Spinal cord (tissue), 9 donors: ENCODE measurements at regions not wholly inside any gene's neighbourhood (a gene's known extent, or its start where the extent isn't known, plus 50 kb on each side); places are given as distances from the start of the nearest gene placed in this dataset.

Experiments
- DNase-seq, 6 donors: peaks; one replicate each; pipeline versions ENCODE4 v3.0.0 to v3.0.0-alpha.2; 2013 to 2015; ENCODE audit warnings: low spot score in 6 of 6, low read depth in 4 of 6
- H3K27ac ChIP-seq: one replicate; pipeline ENCODE4 v1.5.1; 2013; ENCODE audit warnings: low read depth, low read length, control low read depth
- H3K27me3 ChIP-seq: one replicate; pipeline ENCODE4 v1.6.1; 2013; ENCODE audit warnings: low read length; ENCODE audit not compliant: control insufficient read depth, insufficient read depth
- H3K36me3 ChIP-seq: one replicate; pipeline ENCODE4 v1.6.1; 2013; ENCODE audit warnings: low read length; ENCODE audit not compliant: control insufficient read depth, insufficient read depth
- H3K4me1 ChIP-seq: one replicate; pipeline ENCODE4 v1.6.1; 2013; ENCODE audit warnings: low read length; ENCODE audit not compliant: control insufficient read depth, insufficient read depth
- H3K4me3 ChIP-seq: one replicate; pipeline ENCODE4 v1.5.1; 2013; ENCODE audit warnings: low read depth, low read length, control low read depth
- H3K9me3 ChIP-seq: one replicate; pipeline ENCODE4 v1.6.1; 2013; ENCODE audit warnings: low read length; ENCODE audit not compliant: control insufficient read depth, insufficient read depth
- WGBS: methylation state at CpG from one replicate; pipeline ENCODE4 v1.1.5; 2013; ENCODE audit warnings: missing lambda C conversion rate; ENCODE audit not compliant: insufficient coverage; 5-methylcytosine and 5-hydroxymethylcytosine counted together
- donor health status: healthy.

- no peaks in the 10 kb centered on the region for H3K4me1 ChIP-seq
- H3K27me3 ChIP-seq, result no peaks in the 10 kb centered on the region
- no peaks in the 10 kb centered on the region for H3K9me3 ChIP-seq
- H3K27ac ChIP-seq, result no peak overlapping the region
- DNase-seq, result no peak
- no peaks in the 10 kb centered on the region for H3K36me3 ChIP-seq
- 89% methylated on average over 2 of the region's 2 CpGs for WGBS
- no peak overlapping the region for H3K4me3 ChIP-seq
These were observed 246.7 kb downstream of the MRPL39 start for GRCh38 chr21:25360593-25360992.

DNA sequence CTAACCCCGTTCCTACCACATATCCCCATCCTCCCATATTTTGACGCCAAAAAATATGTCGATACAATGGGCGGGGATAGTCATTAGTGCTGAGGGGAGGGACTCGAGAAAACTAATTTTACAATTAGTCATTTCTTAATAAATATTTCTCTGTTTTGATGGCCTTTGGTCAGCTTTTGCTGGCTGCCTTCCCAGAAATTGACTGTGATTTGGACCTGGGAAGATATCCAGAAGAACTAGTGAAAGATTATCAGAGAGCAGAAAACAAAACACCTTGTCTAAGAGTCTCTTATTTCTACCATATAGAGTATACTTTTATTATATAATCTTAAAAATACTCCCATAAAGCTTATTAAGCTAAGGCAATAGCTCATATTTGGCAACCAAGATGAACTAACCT lies 247.6 kb downstream of the MRPL39 start:
- H3K27ac ChIP-seq, result no peak overlapping the region
- H3K36me3 ChIP-seq, result no peaks in the 10 kb centered on the region
- no peaks in the 10 kb centered on the region for H3K27me3 ChIP-seq
- H3K9me3 ChIP-seq, result no peaks in the 10 kb centered on the region
- DNase-seq, result no peak
- WGBS, result no CpG with 5 or more reads among the region's 5 CpGs
- no peak overlapping the region for H3K4me3 ChIP-seq
- no peaks in the 10 kb centered on the region for H3K4me1 ChIP-seq

DNA sequence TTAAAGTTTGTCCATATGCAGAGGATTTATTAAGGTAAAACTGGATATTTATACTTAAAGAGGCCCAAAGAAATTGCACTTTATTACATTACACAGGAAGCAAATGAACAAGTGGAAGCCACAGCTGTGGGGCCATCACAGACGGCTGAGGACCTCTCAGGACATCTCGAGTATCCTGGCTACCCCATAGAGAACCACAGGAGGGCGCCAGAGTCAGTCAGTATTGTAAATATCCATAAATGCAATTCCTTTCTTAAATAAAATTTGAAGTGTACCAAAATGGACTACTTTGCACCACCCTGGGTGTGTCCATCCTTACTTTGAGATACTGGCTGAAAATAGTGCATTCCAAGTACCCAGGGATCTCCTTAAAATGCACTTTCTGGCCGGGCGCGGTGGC lies 257.2 kb downstream of the MRPL39 start:
- H3K4me1 ChIP-seq, result no peaks in the 10 kb centered on the region

DNA sequence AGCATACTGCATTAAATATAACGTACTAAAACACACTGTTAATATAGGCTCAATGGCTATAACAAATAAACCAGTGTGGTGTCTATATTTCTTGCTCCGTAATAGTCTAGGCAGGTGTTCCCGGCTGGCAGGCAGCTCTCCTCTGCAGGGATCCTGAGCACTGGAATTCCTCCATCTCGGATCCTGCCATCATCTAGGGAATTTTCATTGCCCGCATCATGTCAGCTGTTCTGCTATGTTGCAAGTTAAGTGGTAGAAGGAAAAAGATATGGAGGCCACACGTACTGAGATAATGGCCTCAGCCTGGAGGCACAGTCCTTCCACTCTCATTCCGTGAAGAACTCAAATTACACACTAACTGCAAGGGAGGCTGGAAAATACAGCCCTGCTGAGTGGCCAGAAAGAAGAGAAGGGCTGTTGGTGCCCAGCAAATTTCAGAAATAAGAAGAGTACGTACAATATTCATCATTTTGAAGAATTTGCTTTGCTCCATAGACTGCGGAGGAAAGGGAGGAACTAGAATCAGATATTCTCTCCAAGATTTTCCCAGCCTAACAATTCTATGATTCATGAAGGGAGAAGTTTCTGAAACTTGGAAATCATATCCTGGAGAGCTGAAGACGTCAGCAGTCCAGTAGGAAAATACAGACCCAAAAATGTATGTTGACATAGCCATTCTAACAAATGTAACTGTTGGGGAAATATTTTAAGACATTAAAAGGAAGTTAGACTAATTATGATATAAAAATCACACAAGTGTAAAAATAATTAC lies 263.3 kb downstream of the MRPL39 start:
- Histone ChIP-seq H3K4me1 (no peaks in the 10 kb centered on the region), H3K4me3 (no peak overlapping the region), H3K27ac (no peak overlapping the region), H3K27me3 (no peaks in the 10 kb centered on the region), H3K9me3 (no peaks in the 10 kb centered on the region), H3K36me3 (no peaks in the 10 kb centered on the region)
- peak in 1 of 6 donors; percentile 28 for DNase-seq
- WGBS, result 80% methylated on average over 1 of the region's 10 CpGs

More for the DNA sequence above, 257.2 kb downstream of the MRPL39 start:
- no peaks in the 10 kb centered on the region for H3K36me3 ChIP-seq
- 96% methylated on average over 3 of the region's 6 CpGs for WGBS
- no peaks in the 10 kb centered on the region for H3K9me3 ChIP-seq
- DNase-seq, result no peak
- no peak overlapping the region for H3K4me3 ChIP-seq
- no peaks in the 10 kb centered on the region for H3K27me3 ChIP-seq
- H3K27ac ChIP-seq, result no peak overlapping the region

- no peaks in the 10 kb centered on the region for H3K4me1 ChIP-seq
- H3K4me3 ChIP-seq, result no peak overlapping the region
- DNase-seq, result no peak
- H3K36me3 ChIP-seq, result no peaks in the 10 kb centered on the region
- H3K9me3 ChIP-seq, result no peaks in the 10 kb centered on the region
- H3K27me3 ChIP-seq, result no peaks in the 10 kb centered on the region
- no CpG with 5 or more reads among the region's 1 CpG for WGBS
- H3K27ac ChIP-seq, result no peak overlapping the region
These were observed 264.5 kb downstream of the MRPL39 start for GRCh38 chr21:25342816-25343215.

GRCh38 chr21:25341981-25342380 lies 265.3 kb downstream of the MRPL39 start:
- WGBS, result no CpG with 5 or more reads among the region's 6 CpGs
- DNase-seq, result no peak
- Histone ChIP-seq H3K27ac (no peak overlapping the region), H3K27me3 (no peaks in the 10 kb centered on the region), H3K9me3 (no peaks in the 10 kb centered on the region), H3K36me3 (no peaks in the 10 kb centered on the region), H3K4me3 (no peak overlapping the region), H3K4me1 (no peaks in the 10 kb centered on the region)

- no peak overlapping the region for H3K4me3 ChIP-seq
- H3K27ac ChIP-seq, result no peak overlapping the region
- H3K9me3 ChIP-seq, result no peaks in the 10 kb centered on the region
- DNase-seq, result no peak
- H3K27me3 ChIP-seq, result no peaks in the 10 kb centered on the region
- no peaks in the 10 kb centered on the region for H3K36me3 ChIP-seq
- H3K4me1 ChIP-seq, result no peaks in the 10 kb centered on the region
- WGBS, result 100% methylated on average over 2 of the region's 5 CpGs
These were observed 268.9 kb downstream of the MRPL39 start for GRCh38 chr21:25338415-25338814.

DNA sequence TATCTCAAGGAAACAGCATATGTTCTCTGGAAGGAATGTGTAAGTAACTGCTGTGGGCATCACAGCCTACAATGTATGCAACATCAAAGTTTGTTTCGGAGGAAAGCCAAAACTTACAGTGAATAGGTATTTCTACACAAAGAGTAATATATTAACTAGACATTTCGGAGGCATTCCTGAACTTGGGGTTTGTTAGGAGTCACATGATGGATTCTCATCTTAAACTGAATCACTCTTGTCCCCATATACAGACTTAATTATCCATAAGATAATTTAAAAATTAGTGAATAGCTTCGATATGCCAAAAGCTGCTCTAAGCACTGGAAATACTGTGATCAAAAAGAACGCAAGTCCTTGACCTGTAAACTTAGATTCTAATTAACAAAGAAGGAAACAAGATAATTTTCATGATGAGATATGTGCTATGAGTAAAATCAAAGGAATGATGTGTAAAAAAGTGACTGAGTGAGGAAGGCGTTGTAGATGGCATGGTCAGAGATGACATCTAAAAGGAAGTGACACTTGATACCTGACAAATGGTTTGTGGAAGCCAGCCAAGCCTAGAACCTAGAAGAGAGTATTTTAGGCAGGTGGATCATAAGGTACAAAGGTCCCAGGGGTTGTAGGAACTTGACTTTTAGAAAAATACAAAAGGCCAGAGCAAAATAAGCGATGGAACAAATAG lies 273.1 kb downstream of the MRPL39 start:
- WGBS, result 95% methylated on average over 2 of the region's 6 CpGs
- Histone ChIP-seq H3K9me3 (no peaks in the 10 kb centered on the region), H3K27me3 (no peaks in the 10 kb centered on the region), H3K36me3 (no peaks in the 10 kb centered on the region), H3K27ac (no peak overlapping the region), H3K4me3 (no peak overlapping the region), H3K4me1 (no peaks in the 10 kb centered on the region)
- no peak for DNase-seq

- no peaks in the 10 kb centered on the region for H3K9me3 ChIP-seq
- no peak overlapping the region for H3K27ac ChIP-seq
- no peak for DNase-seq
- H3K27me3 ChIP-seq, result no peaks in the 10 kb centered on the region
- no peaks in the 10 kb centered on the region for H3K36me3 ChIP-seq
- no peaks in the 10 kb centered on the region for H3K4me1 ChIP-seq
- no CpG with 5 or more reads among the region's 1 CpG for WGBS
- H3K4me3 ChIP-seq, result no peak overlapping the region
These were observed 276.0 kb downstream of the MRPL39 start for GRCh38 chr21:25331286-25331685.

GRCh38 chr21:25330266-25330665 lies 277.0 kb downstream of the MRPL39 start:
- DNase-seq, result no peak
- Histone ChIP-seq H3K27me3 (no peaks in the 10 kb centered on the region), H3K4me1 (no peaks in the 10 kb centered on the region), H3K36me3 (no peaks in the 10 kb centered on the region), H3K9me3 (no peaks in the 10 kb centered on the region), H3K27ac (no peak overlapping the region), H3K4me3 (no peak overlapping the region)
- no CpG with 5 or more reads among the region's 2 CpGs for WGBS
